Gastroesophageal sphincter (tissue), 3 donors: ENCODE measurements at regions not wholly inside any gene's neighbourhood (a gene's known extent, or its start where the extent isn't known, plus 50 kb on each side); places are given as distances from the start of the nearest gene placed in this dataset.

Experiments used
- POLR2A ChIP-seq, 2 donors: fragments of 450-650 bp; IDR thresholded peaks; one replicate each; pipeline ENCODE4 v1.6.1; 2017; ENCODE audit warnings: antibody characterized with exemption in 2 of 2, mild to moderate bottlenecking in 2 of 2, moderate library complexity in 1 of 2
- POLR2AphosphoS5 ChIP-seq: sonication (generic); formaldehyde crosslinking; IDR thresholded peaks from one replicate; pipeline ENCODE4 v1.6.1; 2017; ENCODE audit warnings: antibody characterized with exemption
- TF ChIP-seq, protein P1 (sequence below), 4 experiments: fragments of 200-600 bp in 2 of 4; fragments of 450-650 bp in 2 of 4; sonication (generic) in 1 of 4; IDR thresholded peaks; one replicate each; pipeline ENCODE4 v1.5.1; 2017 to 2019; ENCODE audit warnings: antibody characterized with exemption in 4 of 4, mild to moderate bottlenecking in 2 of 4, moderate library complexity in 2 of 4

DNA sequence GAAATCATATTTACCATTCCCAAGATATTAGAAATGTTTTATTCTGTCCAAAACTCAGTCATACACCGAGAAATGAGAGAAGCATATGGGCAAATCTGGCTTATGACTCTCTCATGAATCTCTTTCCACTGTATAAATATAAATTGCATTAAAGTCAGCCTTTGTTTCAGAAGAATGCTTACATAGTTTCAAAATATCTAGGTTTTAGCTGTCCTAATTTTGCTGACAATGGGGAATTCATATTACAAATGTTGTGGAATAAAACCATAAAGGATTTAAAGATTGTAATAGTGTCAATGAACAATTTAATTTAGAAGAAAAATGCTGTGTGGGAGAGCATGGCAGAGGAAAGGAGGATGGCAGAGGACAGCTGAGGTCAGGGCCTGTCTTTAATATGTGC, 185.0 kb upstream of the THSD7A start:
- TF ChIP-seq, protein P1, sequence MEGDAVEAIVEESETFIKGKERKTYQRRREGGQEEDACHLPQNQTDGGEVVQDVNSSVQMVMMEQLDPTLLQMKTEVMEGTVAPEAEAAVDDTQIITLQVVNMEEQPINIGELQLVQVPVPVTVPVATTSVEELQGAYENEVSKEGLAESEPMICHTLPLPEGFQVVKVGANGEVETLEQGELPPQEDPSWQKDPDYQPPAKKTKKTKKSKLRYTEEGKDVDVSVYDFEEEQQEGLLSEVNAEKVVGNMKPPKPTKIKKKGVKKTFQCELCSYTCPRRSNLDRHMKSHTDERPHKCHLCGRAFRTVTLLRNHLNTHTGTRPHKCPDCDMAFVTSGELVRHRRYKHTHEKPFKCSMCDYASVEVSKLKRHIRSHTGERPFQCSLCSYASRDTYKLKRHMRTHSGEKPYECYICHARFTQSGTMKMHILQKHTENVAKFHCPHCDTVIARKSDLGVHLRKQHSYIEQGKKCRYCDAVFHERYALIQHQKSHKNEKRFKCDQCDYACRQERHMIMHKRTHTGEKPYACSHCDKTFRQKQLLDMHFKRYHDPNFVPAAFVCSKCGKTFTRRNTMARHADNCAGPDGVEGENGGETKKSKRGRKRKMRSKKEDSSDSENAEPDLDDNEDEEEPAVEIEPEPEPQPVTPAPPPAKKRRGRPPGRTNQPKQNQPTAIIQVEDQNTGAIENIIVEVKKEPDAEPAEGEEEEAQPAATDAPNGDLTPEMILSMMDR (IDR thresholded peaks at IDR 0.05), result no peak
- TF ChIP-seq POLR2AphosphoS5 (no peak), POLR2A (IDR thresholded peaks at IDR 0.05) (no peak)
